ENCODE measurements at regions not wholly inside any gene's neighbourhood (a gene's known extent, or its start where the extent isn't known, plus 50 kb on each side); places are given as distances from the start of the nearest gene placed in this dataset.

DNA sequence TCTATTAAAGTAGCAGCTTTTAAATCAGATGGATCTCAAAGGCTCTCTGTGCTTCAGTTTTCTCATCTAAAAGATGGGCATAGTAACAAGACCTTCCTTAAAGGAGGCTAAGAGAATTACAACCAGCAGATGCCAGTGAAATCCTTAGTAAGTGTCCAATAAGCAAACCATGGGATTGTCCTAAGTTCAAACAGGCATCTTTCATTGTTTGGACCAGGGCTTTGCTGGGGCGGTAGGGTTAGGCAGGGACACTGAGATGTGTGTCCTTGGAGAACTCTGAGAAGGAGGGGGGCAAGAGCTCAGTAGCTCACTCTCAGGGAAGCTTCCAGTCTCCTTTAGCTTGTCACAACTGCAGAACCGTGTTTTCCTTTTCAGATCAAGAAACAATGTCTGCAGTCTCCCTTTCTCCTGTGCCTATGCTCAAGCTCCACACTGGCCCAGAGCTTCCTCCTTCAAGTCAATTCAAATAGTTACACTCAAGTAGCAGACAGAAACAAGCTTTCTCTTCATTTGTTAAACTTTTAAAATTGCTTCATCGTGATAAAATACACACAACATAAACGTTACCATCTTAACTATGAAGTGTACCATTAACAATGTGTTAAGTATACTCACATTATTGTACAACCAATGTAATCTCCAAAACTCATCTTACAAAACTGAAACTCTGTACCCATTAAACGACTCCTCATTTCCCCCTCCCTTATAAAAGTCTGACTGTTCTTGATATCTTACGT is 216.2 kb downstream of the PIK3R1 start:
- TF ChIP-seq, protein P1, sequence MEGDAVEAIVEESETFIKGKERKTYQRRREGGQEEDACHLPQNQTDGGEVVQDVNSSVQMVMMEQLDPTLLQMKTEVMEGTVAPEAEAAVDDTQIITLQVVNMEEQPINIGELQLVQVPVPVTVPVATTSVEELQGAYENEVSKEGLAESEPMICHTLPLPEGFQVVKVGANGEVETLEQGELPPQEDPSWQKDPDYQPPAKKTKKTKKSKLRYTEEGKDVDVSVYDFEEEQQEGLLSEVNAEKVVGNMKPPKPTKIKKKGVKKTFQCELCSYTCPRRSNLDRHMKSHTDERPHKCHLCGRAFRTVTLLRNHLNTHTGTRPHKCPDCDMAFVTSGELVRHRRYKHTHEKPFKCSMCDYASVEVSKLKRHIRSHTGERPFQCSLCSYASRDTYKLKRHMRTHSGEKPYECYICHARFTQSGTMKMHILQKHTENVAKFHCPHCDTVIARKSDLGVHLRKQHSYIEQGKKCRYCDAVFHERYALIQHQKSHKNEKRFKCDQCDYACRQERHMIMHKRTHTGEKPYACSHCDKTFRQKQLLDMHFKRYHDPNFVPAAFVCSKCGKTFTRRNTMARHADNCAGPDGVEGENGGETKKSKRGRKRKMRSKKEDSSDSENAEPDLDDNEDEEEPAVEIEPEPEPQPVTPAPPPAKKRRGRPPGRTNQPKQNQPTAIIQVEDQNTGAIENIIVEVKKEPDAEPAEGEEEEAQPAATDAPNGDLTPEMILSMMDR (conservative IDR thresholded peaks at IDR 0.05; ENCODE audit: low read depth in 2 of 2) = no peak
- no peak for TF ChIP-seq POLR2AphosphoS5 (IDR thresholded peaks at IDR 0.05; ENCODE audit: low read depth)
- no peak for TF ChIP-seq EZH2 (IDR thresholded peaks at IDR 0.05; ENCODE audit: low read depth, unreplicated experiment)

All from GM23338 (cell line).